Keratinocyte (primary cell): ENCODE measurements at regions not wholly inside any gene's neighbourhood (a gene's known extent, or its start where the extent isn't known, plus 50 kb on each side); places are given as distances from the start of the nearest gene placed in this dataset.

Experiments used
- DNase-seq: peaks from one replicate; pipeline ENCODE4 v3.0.0-alpha.2; 2011; ENCODE audit warnings: low read depth, missing footprints, low spot score
- FAIRE-seq: peaks from 2 replicates; lab custom pipeline; 2011; peaks lifted over from hg19 to GRCh38; lab: Jason Lieb, UNC
- H2AFZ ChIP-seq: 2 replicates; pipeline ENCODE4 v1.6.0; 2012; ENCODE audit warnings: low read length, control low read depth, inconsistent platforms; ENCODE audit not compliant: control insufficient read depth
- H3K27ac ChIP-seq: 2 replicates; pipeline ENCODE4 v1.5.1; 2011; ENCODE audit warnings: low read length; ENCODE audit not compliant: control insufficient read depth, insufficient read depth
- H3K27me3 ChIP-seq: 3 replicates; pipeline ENCODE4 v1.6.0; 2011; ENCODE audit warnings: low read length; ENCODE audit not compliant: control insufficient read depth, insufficient read depth; ENCODE audit errors: extremely low read depth
- H3K36me3 ChIP-seq, 2 experiments: 2 replicates in 1 of 2; 3 replicates in 1 of 2; pipeline ENCODE4 v1.5.1; 2011; ENCODE audit warnings: low read length in 2 of 2, mild to moderate bottlenecking in 1 of 2; ENCODE audit not compliant: control insufficient read depth in 2 of 2, insufficient read depth in 2 of 2; ENCODE audit errors: extremely low read depth in 1 of 2
- H3K4me1 ChIP-seq: 3 replicates; pipeline ENCODE4 v1.5.1; 2011; ENCODE audit warnings: low read length; ENCODE audit not compliant: control insufficient read depth, insufficient read depth; ENCODE audit errors: extremely low read depth
- H3K4me2 ChIP-seq: 3 replicates; pipeline ENCODE4 v1.6.0; 2011; ENCODE audit warnings: low read depth, low read length; ENCODE audit not compliant: control insufficient read depth, insufficient read depth; ENCODE audit errors: extremely low read depth
- H3K4me3 ChIP-seq, 3 experiments: fragments of 200-600 bp in 1 of 3; sonication (generic) in 1 of 3; 2 replicates in 2 of 3; 3 replicates in 1 of 3; pipeline ENCODE4 v1.5.1; 2011 to 2016; ENCODE audit warnings: low read length in 3 of 3, mild to moderate bottlenecking in 3 of 3, control low read depth in 2 of 3, inconsistent platforms in 1 of 3, low read depth in 1 of 3, mixed read lengths in 1 of 3, mixed run types in 1 of 3, moderate library complexity in 1 of 3; ENCODE audit not compliant: control insufficient read depth in 2 of 3, insufficient read depth in 2 of 3; ENCODE audit errors: extremely low read depth in 1 of 3
- H3K79me2 ChIP-seq: 2 replicates; pipeline ENCODE4 v1.6.0; 2012; ENCODE audit warnings: low read length; ENCODE audit not compliant: control insufficient read depth, insufficient read depth
- H3K9ac ChIP-seq: 3 replicates; pipeline ENCODE4 v1.6.0; 2011; ENCODE audit warnings: low read length; ENCODE audit not compliant: control insufficient read depth, insufficient read depth; ENCODE audit errors: extremely low read depth
- H3K9me1 ChIP-seq: 3 replicates; pipeline ENCODE4 v1.6.0; 2011; ENCODE audit warnings: low read length; ENCODE audit not compliant: control insufficient read depth, insufficient read depth; ENCODE audit errors: extremely low read depth
- H3K9me3 ChIP-seq: 2 replicates; pipeline ENCODE4 v1.5.1; 2012; ENCODE audit warnings: low read depth, low read length; ENCODE audit not compliant: control insufficient read depth
- H4K20me1 ChIP-seq: 3 replicates; pipeline ENCODE4 v1.6.0; 2011; ENCODE audit warnings: low read length; ENCODE audit not compliant: control insufficient read depth, insufficient read depth; ENCODE audit errors: extremely low read depth
- EZH2 ChIP-seq: IDR thresholded peaks from one replicate; pipeline ENCODE4 v1.6.1; 2012; ENCODE audit warnings: inconsistent platforms, mild to moderate bottlenecking, low read length, moderate library complexity
- dilution Hi-C: fragments of 300-500 bp; cut with MboI; formaldehyde crosslinking; loops from one replicate; pipeline ENCODE4 v1.7.0; 2020; ENCODE audit warnings: low sequenced_read_pairs; ENCODE audit not compliant: extremely low pct_ligation_motif_present
- TF ChIP-seq, protein P1 (sequence below), 3 experiments: IDR thresholded peaks in 1 of 3; conservative IDR thresholded peaks in 1 of 3; optimal IDR thresholded peaks in 1 of 3; 2 replicates in 2 of 3; 3 replicates in 1 of 3; pipeline versions ENCODE3 to v1.5.1; 2011; ENCODE audit warnings: low read length in 3 of 3, mild to moderate bottlenecking in 3 of 3, moderate library complexity in 2 of 3, control low read depth in 1 of 3, inconsistent platforms in 1 of 3; ENCODE audit not compliant: insufficient read depth in 2 of 3; ENCODE audit errors: extremely low read depth in 1 of 3

DNA sequence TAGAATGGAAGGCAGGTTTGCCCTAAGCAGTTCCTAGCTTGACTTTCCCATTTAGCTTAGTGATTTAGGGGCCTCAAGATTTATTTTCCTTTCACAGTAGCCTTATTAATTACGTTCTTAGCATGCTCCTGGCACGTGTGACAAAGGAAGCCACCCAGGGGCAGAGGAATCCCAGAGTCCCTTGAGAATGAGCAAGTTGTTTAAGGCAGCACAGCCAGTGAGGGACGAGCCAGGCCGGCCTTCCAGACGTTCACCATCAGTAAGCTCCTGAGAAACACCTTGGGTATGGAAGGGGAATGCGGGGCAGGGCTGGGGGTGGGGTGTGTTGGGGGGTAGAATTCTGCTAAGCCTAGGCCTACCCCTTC is 76.3 kb downstream of the SOWAHC start:
- no peak overlapping the region for H3K27ac ChIP-seq

DNA sequence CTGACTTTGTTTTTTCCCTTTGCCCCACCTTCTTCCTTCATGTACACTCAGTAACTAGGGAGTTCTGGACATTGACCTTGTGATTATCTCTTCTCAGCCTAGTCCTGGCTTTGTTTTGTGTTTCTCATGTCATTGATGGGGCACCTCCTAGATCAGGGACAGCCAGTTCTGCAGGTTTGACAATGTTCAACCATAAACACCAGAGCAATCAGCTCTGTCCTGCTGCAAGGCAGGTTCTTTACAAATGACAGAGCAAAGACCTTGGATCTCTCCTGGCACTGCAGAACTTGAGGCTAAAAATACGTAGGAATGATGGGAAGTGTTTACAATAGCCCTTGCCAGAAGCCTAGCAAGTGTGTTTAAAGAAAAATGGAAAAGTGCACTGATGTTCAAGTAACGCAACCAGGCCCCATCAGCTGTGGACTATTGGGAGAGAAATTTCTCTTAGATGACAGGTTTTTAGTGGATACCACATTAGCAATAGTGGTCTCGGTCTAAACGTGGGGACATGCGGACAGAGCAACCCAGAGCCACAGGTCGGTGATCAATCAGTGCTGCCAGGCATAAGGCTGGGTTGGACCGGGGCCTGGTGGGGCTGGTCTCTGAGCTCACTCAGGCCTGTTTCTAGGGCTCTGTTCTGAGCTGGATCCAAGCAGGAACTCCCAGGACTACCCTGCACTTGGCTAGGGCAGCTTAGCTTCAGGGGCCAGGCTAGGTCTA is 76.8 kb downstream of the SOWAHC start:
- no peak overlapping the region for H2AFZ ChIP-seq
- no peak overlapping the region for H3K4me2 ChIP-seq
- peaks cover 12% of the 10 kb centered on the region for H3K4me1 ChIP-seq
- no peaks in the 10 kb centered on the region for H3K9me3 ChIP-seq
- dilution Hi-C loops: no loop called here
- H3K9ac ChIP-seq: no peak overlapping the region
- H3K27ac ChIP-seq: no peak overlapping the region
- H3K36me3 ChIP-seq: no peaks in the 10 kb centered on the region
- H4K20me1 ChIP-seq: no peaks in the 10 kb centered on the region
- DNase-seq (no peak), FAIRE-seq (no peak)
- TF ChIP-seq, protein P1, sequence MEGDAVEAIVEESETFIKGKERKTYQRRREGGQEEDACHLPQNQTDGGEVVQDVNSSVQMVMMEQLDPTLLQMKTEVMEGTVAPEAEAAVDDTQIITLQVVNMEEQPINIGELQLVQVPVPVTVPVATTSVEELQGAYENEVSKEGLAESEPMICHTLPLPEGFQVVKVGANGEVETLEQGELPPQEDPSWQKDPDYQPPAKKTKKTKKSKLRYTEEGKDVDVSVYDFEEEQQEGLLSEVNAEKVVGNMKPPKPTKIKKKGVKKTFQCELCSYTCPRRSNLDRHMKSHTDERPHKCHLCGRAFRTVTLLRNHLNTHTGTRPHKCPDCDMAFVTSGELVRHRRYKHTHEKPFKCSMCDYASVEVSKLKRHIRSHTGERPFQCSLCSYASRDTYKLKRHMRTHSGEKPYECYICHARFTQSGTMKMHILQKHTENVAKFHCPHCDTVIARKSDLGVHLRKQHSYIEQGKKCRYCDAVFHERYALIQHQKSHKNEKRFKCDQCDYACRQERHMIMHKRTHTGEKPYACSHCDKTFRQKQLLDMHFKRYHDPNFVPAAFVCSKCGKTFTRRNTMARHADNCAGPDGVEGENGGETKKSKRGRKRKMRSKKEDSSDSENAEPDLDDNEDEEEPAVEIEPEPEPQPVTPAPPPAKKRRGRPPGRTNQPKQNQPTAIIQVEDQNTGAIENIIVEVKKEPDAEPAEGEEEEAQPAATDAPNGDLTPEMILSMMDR (optimal IDR thresholded peaks at IDR 0.05 in 1 of 3, IDR thresholded peaks at IDR 0.05 in 1 of 3, conservative IDR thresholded peaks at IDR 0.05 in 1 of 3; ENCODE audit: extremely low read depth in 1 of 3, insufficient read depth in 2 of 3, low read length in 3 of 3): no peak
- no peak for TF ChIP-seq EZH2
- no peak overlapping the region for H3K4me3 ChIP-seq
- H3K9me1 ChIP-seq: no peaks in the 10 kb centered on the region
- no peaks in the 10 kb centered on the region for H3K27me3 ChIP-seq
- no peaks in the 10 kb centered on the region for H3K79me2 ChIP-seq

More for the DNA sequence above, 76.3 kb downstream of the SOWAHC start:
- FAIRE-seq (no peak), DNase-seq (no peak)
- peaks cover 12% of the 10 kb centered on the region for H3K4me1 ChIP-seq
- H3K79me2 ChIP-seq: no peaks in the 10 kb centered on the region
- H3K9me3 ChIP-seq: no peaks in the 10 kb centered on the region
- H3K36me3 ChIP-seq: no peaks in the 10 kb centered on the region
- TF ChIP-seq EZH2: no peak
- TF ChIP-seq, protein P1 (optimal IDR thresholded peaks at IDR 0.05 in 1 of 3, IDR thresholded peaks at IDR 0.05 in 1 of 3, conservative IDR thresholded peaks at IDR 0.05 in 1 of 3; ENCODE audit: extremely low read depth in 1 of 3, insufficient read depth in 2 of 3, low read length in 3 of 3): no peak
- no peaks in the 10 kb centered on the region for H4K20me1 ChIP-seq
- H3K4me3 ChIP-seq: no peak overlapping the region
- H3K27me3 ChIP-seq: no peaks in the 10 kb centered on the region
- H3K4me2 ChIP-seq: no peak overlapping the region
- no peak overlapping the region for H3K9ac ChIP-seq
- no peak overlapping the region for H2AFZ ChIP-seq
- dilution Hi-C loops: no loop called here
- H3K9me1 ChIP-seq: no peaks in the 10 kb centered on the region
